ENCODE measurements at regions not wholly inside any gene's neighbourhood (a gene's known extent, or its start where the extent isn't known, plus 50 kb on each side); places are given as distances from the start of the nearest gene placed in this dataset.

- no peak for TF ChIP-seq ARNTL (CRISPR knock-in tag; IDR thresholded peaks at IDR 0.05; ENCODE audit: borderline replicate concordance, low read depth)
- TF ChIP-seq TOX (CRISPR knock-in tag; IDR thresholded peaks at IDR 0.05; ENCODE audit: borderline replicate concordance) = no peak
- no peak for TF ChIP-seq TSHZ2 (CRISPR knock-in tag; IDR thresholded peaks at IDR 0.05)
- TF ChIP-seq ISL1 (CRISPR knock-in tag; IDR thresholded peaks at IDR 0.05) = no peak
- no peak for TF ChIP-seq ZFP30 (CRISPR knock-in tag; IDR thresholded peaks at IDR 0.05)
- no peak for TF ChIP-seq ZFP3 (CRISPR knock-in tag; IDR thresholded peaks at IDR 0.05)
- no peak for TF ChIP-seq POU6F1 (CRISPR knock-in tag; IDR thresholded peaks at IDR 0.05; ENCODE audit: borderline replicate concordance, low read depth)
- no peak for TF ChIP-seq CREB5 (CRISPR knock-in tag; IDR thresholded peaks at IDR 0.05; ENCODE audit: low read depth)
- no peak for TF ChIP-seq OSR1 (CRISPR knock-in tag; IDR thresholded peaks at IDR 0.05)
- no peak for TF ChIP-seq GLIS3 (CRISPR knock-in tag; IDR thresholded peaks at IDR 0.05)
- no peak for TF ChIP-seq TCF4 (CRISPR knock-in tag; IDR thresholded peaks at IDR 0.05; ENCODE audit: borderline replicate concordance)
- TF ChIP-seq, protein P1, sequence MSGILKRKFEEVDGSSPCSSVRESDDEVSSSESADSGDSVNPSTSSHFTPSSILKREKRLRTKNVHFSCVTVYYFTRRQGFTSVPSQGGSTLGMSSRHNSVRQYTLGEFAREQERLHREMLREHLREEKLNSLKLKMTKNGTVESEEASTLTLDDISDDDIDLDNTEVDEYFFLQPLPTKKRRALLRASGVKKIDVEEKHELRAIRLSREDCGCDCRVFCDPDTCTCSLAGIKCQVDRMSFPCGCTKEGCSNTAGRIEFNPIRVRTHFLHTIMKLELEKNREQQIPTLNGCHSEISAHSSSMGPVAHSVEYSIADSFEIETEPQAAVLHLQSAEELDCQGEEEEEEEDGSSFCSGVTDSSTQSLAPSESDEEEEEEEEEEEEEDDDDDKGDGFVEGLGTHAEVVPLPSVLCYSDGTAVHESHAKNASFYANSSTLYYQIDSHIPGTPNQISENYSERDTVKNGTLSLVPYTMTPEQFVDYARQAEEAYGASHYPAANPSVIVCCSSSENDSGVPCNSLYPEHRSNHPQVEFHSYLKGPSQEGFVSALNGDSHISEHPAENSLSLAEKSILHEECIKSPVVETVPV (CRISPR knock-in tag; IDR thresholded peaks at IDR 0.05) = no peak
- no peak for TF ChIP-seq ZNF8 (CRISPR knock-in tag; IDR thresholded peaks at IDR 0.05)
- no peak for TF ChIP-seq CSDC2 (CRISPR knock-in tag; IDR thresholded peaks at IDR 0.05)
- no peak for TF ChIP-seq BACH2 (CRISPR knock-in tag; IDR thresholded peaks at IDR 0.05; ENCODE audit: borderline replicate concordance)
- TF ChIP-seq PATZ1 (CRISPR knock-in tag; IDR thresholded peaks at IDR 0.05; ENCODE audit: borderline replicate concordance) = no peak
- TF ChIP-seq RARB (CRISPR knock-in tag; IDR thresholded peaks at IDR 0.05) = no peak
- TF ChIP-seq ESRRG (CRISPR knock-in tag; IDR thresholded peaks at IDR 0.05) = no peak
- ATAC-seq = peak; percentile 62
These were observed 387.1 kb downstream of the INHBA start for GRCh38 chr7:41315764-41316163.

DNA sequence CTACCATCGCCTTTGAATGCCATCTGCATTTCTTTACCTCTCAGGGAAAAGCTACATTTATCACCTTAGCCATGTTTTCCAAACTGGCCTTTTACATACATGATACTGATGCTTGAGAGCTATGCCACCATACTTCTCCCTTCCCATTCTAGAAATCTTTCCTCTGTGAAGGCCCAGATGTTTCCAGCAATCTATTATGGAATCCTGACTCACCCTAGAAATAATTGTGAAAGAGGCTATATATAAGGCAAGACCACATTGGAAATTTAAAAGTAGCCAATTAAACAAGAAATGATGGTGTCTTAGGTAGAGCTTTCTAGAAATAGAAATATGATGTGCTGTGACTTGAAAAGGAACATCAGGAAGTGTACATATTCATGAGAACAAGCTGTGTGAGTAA, 389.7 kb downstream of the INHBA start:
- TF ChIP-seq GLIS3 (CRISPR knock-in tag; IDR thresholded peaks at IDR 0.05) (no peak), ARNTL (CRISPR knock-in tag; IDR thresholded peaks at IDR 0.05; ENCODE audit: borderline replicate concordance, low read depth) (no peak)
- no peak for ATAC-seq

DNA sequence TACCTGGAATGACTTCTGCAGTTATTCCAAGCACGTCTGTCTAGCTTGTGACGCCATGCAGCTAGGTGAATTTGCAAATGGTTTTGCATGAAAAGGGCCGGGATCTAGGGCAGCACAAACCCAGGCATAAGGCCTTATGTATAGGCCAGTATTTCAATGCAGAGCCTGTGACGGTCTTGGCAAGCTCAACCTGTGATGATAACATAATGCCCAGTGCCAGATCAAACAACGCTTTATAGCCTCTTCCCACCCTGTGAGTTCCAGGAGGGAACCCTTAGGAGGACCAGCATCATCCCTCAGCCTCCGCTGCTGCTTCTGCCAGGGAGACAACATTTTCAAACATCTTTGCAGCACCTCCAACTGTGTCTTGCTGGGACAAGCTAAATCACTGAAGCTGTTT, 390.7 kb downstream of the INHBA start:
- no peak for ATAC-seq
- no peak for TF ChIP-seq CREB5 (CRISPR knock-in tag; IDR thresholded peaks at IDR 0.05; ENCODE audit: low read depth)
- TF ChIP-seq TOX (CRISPR knock-in tag; IDR thresholded peaks at IDR 0.05; ENCODE audit: borderline replicate concordance) = no peak
- no peak for TF ChIP-seq PATZ1 (CRISPR knock-in tag; IDR thresholded peaks at IDR 0.05; ENCODE audit: borderline replicate concordance)
- no peak for TF ChIP-seq ZFP30 (CRISPR knock-in tag; IDR thresholded peaks at IDR 0.05)
- TF ChIP-seq, protein P1 (CRISPR knock-in tag; IDR thresholded peaks at IDR 0.05) = no peak
- TF ChIP-seq TSHZ2 (CRISPR knock-in tag; IDR thresholded peaks at IDR 0.05) = no peak
- TF ChIP-seq PPARA (CRISPR knock-in tag; IDR thresholded peaks at IDR 0.05; ENCODE audit: borderline replicate concordance) = no peak
- no peak for TF ChIP-seq ESRRG (CRISPR knock-in tag; IDR thresholded peaks at IDR 0.05)
- TF ChIP-seq ZNF70 (CRISPR knock-in tag; IDR thresholded peaks at IDR 0.05) = no peak
- TF ChIP-seq BACH2 (CRISPR knock-in tag; IDR thresholded peaks at IDR 0.05; ENCODE audit: borderline replicate concordance) = no peak

Data from SK-N-SH treated with all-trans-retinoic acid at 6 μM for 48 hours (cell line).